HUES48 (cell line): ENCODE measurements at regions not wholly inside any gene's neighbourhood (a gene's known extent, or its start where the extent isn't known, plus 50 kb on each side); places are given as distances from the start of the nearest gene placed in this dataset.

Experiments
- H3K27ac ChIP-seq: one replicate; pipeline ENCODE4 v1.7.0; 2013; ENCODE audit warnings: low read depth, low read length, inconsistent platforms
- H3K27me3 ChIP-seq: 2 replicates; pipeline ENCODE4 v1.6.1; 2013; ENCODE audit warnings: mild to moderate bottlenecking, low read length; ENCODE audit not compliant: control insufficient read depth, insufficient read depth
- H3K36me3 ChIP-seq: 2 replicates; pipeline ENCODE4 v1.6.1; 2013; ENCODE audit warnings: low read length; ENCODE audit not compliant: control insufficient read depth, insufficient read depth
- H3K4me1 ChIP-seq: 2 replicates; pipeline ENCODE4 v1.6.1; 2013; ENCODE audit warnings: mild to moderate bottlenecking, low read length; ENCODE audit not compliant: control insufficient read depth, insufficient read depth
- H3K4me3 ChIP-seq: 2 replicates; pipeline ENCODE4 v1.5.1; 2013; ENCODE audit warnings: mild to moderate bottlenecking, low read depth, low read length
- H3K9ac ChIP-seq: 2 replicates; pipeline ENCODE4 v1.6.1; 2013; ENCODE audit warnings: mild to moderate bottlenecking, low read depth, low read length, moderate library complexity
- H3K9me3 ChIP-seq: 2 replicates; pipeline ENCODE4 v1.6.1; 2013; ENCODE audit warnings: low read length; ENCODE audit not compliant: control insufficient read depth, insufficient read depth

DNA sequence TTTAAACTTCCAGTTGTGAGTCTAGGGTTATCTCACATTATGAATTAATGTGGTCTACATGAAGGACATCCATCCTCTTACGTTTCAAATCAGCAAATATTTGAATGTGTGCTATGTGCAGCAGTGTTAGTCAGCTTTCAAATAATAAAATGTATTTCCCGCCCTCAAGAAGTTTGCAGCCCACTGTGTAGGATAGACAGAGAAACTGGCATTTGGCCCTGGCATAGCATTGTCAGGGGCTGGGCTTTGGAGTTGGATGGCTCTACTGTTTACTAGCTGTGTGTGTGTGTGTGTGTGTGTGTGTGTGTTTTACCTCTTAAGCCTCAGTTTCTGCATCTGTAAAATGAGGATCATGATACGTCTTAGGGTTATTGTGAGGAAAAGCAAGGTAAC lies 400.5 kb upstream of the C2CD4B start:
- H3K9me3 ChIP-seq, result no peaks in the 10 kb centered on the region
- no peak overlapping the region for H3K4me3 ChIP-seq
- H3K36me3 ChIP-seq, result no peaks in the 10 kb centered on the region
- H3K27me3 ChIP-seq, result no peaks in the 10 kb centered on the region
- no peak overlapping the region for H3K9ac ChIP-seq
- H3K27ac ChIP-seq, result no peak overlapping the region
- H3K4me1 ChIP-seq, result peaks cover 13% of the 10 kb centered on the region

DNA sequence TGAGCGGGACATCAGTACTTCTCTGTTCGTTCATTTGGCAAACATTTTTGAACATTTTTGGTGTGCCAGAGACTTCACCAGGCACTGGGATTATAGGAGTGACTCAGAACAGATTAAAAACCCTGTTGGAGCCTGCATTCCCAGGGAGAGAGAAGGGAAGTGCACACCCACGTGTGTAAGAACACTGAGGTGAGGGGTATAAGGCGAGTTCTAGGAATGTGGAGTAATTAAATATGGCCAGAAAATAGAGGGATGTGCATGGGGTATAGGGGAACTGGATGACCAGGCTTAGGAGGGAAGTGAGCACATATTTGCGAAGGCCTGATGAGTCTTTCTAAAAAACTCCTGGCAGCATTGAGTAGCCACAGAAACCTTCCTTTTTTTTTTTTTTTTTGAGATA lies 401.2 kb upstream of the C2CD4B start:
- Histone ChIP-seq H3K27ac (no peak overlapping the region), H3K9me3 (no peaks in the 10 kb centered on the region), H3K27me3 (no peaks in the 10 kb centered on the region), H3K36me3 (no peaks in the 10 kb centered on the region), H3K4me1 (peaks cover 7% of the 10 kb centered on the region), H3K9ac (no peak overlapping the region), H3K4me3 (no peak overlapping the region)

DNA sequence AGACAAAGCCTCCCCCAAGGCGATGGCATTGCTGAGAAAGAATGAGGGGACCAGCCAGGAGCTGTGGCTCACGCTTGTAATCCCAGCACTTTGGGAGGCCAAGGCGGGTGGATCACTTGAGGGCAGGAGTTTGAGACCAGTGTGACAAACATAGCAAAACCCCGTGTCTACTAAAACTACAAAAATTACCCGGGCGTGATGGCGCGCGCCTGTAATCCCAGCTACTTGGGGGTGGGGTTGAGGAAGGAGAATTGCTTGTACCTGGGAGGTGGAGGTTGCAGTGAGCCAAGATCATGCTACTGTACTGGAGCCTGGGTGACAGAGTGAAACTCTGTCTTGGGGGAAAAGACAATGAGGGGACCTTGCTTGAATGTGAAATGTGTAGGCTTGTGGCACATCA lies 402.4 kb upstream of the C2CD4B start:
- Histone ChIP-seq H3K9ac (no peak overlapping the region), H3K27me3 (no peaks in the 10 kb centered on the region), H3K4me1 (peaks cover 2% of the 10 kb centered on the region; the same call in 1 of the 2 replicates), H3K36me3 (no peaks in the 10 kb centered on the region), H3K27ac (no peak overlapping the region), H3K4me3 (no peak overlapping the region), H3K9me3 (no peaks in the 10 kb centered on the region)

DNA sequence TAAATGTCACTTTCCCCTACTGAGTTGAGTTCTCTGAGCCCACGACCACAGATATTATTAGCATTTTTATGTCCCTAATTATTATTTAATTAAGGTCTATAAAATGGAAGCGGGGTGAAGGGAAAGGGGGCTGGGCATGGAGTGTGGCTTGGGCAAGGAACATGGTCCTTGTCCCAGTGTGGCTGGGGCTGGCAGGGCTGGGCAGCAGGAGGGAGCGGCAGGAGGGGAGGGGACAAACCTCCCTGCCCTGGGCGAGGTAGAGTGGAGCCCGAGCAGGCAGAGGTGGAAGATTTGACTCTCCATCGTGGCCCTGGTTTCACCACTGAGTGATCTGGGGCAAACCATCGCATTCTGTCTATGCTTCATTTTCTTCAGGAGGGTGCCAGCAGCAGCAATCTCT lies 402.9 kb upstream of the C2CD4B start:
- no peak overlapping the region for H3K9ac ChIP-seq
- H3K27me3 ChIP-seq, result no peaks in the 10 kb centered on the region
- H3K36me3 ChIP-seq, result no peaks in the 10 kb centered on the region
- H3K27ac ChIP-seq, result no peak overlapping the region
- no peaks in the 10 kb centered on the region for H3K9me3 ChIP-seq
- H3K4me3 ChIP-seq, result no peak overlapping the region
- peaks cover 6% of the 10 kb centered on the region; the same call in 1 of the 2 replicates for H3K4me1 ChIP-seq

DNA sequence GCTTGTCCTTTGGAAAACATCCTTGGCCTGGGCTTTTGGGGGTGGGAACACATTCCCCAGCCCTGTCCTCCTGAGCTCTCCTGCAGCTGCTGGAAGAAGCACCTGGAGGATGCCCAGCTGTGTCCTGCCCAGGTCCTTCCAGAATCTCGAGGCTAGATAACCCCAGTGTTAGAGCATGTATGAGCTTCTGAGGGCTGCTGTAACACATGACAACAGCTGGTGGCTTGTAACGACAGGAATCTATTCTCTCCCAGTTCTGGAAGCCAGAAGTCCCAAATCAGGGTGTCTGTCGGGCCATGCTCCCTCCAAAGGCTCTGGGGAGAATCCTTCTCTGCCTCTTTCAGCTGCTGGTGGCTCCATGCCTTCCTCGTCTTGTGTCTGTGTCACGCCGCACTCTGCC lies 403.6 kb upstream of the C2CD4B start:
- H3K4me3 ChIP-seq, result no peak overlapping the region
- no peak overlapping the region for H3K27ac ChIP-seq
- no peaks in the 10 kb centered on the region for H3K36me3 ChIP-seq
- no peak overlapping the region for H3K9ac ChIP-seq
- no peaks in the 10 kb centered on the region for H3K27me3 ChIP-seq
- H3K4me1 ChIP-seq, result peaks cover 6% of the 10 kb centered on the region; the same call in 1 of the 2 replicates
- no peaks in the 10 kb centered on the region for H3K9me3 ChIP-seq

DNA sequence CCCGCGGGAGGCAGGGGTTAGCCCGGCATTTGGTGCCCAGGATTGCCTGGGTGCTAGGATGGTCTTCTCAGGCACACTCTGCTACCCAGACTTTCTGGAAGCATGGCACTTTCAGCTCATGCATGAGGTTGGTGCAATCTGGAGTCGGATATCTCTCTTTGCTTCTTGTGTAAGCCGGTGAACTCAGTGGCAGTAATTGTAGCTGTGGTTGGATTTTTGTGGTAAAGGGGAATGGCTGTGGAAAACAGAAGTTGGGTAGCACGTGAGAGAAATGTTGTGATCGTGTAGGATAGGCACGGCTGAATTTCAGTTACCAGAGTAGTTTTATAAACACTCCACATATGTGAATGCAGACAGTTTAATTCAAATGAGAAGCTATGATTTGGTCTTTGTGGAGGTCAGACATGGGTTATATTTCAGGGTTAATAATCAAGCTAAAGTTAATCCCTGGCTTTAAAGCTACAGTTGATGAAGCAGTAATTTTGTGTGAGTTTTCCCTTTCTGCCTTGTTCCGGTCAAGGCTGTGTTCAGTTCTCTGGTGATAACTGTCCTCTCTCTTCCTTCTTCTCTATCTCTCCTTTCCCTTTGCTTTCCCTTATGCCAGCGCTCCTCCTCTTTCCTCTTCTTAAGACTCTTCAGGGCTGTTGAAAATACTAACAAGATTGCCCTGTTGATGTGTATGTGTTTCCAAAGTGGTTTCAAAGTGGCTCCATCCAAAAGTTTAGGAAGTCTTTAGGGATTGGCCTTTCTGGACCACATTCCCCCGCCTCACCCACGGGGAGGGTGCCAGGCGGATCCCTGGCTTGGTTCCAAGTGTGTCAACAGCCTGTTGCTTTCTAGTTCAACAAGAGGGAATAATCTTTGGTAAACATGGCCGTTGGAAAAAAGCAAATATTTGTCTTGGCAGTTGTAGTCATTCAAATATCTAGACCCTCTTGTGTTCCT lies 404.6 kb upstream of the C2CD4B start:
- no peaks in the 10 kb centered on the region for H3K9me3 ChIP-seq
- H3K9ac ChIP-seq, result no peak overlapping the region
- no peak overlapping the region for H3K27ac ChIP-seq
- no peaks in the 10 kb centered on the region for H3K27me3 ChIP-seq
- H3K4me1 ChIP-seq, result peaks cover 6% of the 10 kb centered on the region; the same call in 1 of the 2 replicates
- H3K4me3 ChIP-seq, result no peak overlapping the region
- H3K36me3 ChIP-seq, result no peaks in the 10 kb centered on the region

DNA sequence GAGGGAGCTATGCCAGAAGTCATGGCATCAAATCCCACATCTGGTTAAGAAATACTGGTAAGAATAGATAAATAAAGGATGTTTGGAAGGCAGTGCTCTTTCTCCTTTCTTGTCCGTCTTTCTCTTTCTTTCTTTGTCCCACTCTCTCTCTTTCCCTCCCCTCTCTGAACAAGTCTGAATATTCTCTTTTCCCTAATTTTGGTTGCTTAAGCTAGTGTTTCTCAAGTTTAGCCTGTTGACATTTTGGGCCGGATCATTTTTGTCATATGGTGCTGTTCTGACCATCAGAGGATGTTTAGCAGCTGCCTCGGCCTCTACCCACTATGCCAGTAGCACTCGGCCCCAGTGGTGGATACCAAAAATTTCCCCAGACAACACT lies 405.3 kb upstream of the C2CD4B start:
- no peaks in the 10 kb centered on the region for H3K27me3 ChIP-seq
- H3K36me3 ChIP-seq, result no peaks in the 10 kb centered on the region
- H3K9me3 ChIP-seq, result no peaks in the 10 kb centered on the region
- H3K27ac ChIP-seq, result no peak overlapping the region
- peaks cover 6% of the 10 kb centered on the region; the same call in 1 of the 2 replicates for H3K4me1 ChIP-seq
- no peak overlapping the region for H3K9ac ChIP-seq
- no peak overlapping the region for H3K4me3 ChIP-seq

DNA sequence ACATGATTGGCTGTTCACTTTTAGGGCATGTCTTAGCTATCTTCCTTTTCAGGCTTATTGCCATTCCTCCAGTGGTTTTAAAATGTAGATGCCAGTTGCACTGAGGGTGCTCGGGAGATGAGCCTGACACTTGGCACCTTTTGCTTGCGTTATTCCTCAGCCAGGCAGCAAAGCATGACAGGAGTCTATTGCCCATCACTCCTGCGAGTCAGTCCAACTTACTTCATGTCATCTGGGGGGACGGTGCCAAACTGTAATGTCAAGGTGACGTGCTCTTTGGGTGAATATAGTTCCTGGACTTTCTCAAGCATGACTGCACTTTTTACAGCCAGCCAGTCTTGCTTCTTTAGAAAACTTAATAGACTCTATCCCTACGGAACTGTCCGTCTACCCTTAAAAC lies 406.0 kb upstream of the C2CD4B start:
- Histone ChIP-seq H3K27me3 (no peaks in the 10 kb centered on the region), H3K4me1 (peaks cover 6% of the 10 kb centered on the region; the same call in 1 of the 2 replicates), H3K9me3 (no peaks in the 10 kb centered on the region), H3K9ac (no peak overlapping the region), H3K36me3 (no peaks in the 10 kb centered on the region), H3K4me3 (no peak overlapping the region), H3K27ac (no peak overlapping the region)

DNA sequence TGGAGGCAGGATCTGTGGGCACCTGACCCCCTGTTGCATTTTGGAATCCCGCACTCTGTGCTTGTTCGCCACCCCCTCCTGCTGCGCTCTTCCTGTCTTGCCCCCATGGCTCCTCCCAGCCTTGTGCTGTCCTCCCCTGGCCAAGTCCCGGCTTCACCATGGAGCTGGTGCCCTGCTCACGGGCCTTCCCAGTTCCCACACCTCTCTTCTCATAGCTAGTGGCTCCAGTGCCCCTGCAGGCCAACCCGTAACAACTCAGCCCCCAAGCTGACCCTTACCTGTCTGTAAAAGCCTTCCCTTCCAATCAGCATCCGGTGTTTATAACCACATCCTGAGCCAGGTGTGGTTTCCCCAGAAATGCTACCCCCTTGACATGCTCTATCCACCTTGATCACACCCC lies 407.7 kb upstream of the C2CD4B start:
- H3K9me3 ChIP-seq, result no peaks in the 10 kb centered on the region
- peaks cover 6% of the 10 kb centered on the region; the same call in 1 of the 2 replicates for H3K4me1 ChIP-seq
- H3K27ac ChIP-seq, result no peak overlapping the region
- H3K9ac ChIP-seq, result no peak overlapping the region
- H3K4me3 ChIP-seq, result no peak overlapping the region
- H3K36me3 ChIP-seq, result no peaks in the 10 kb centered on the region
- no peaks in the 10 kb centered on the region for H3K27me3 ChIP-seq

DNA sequence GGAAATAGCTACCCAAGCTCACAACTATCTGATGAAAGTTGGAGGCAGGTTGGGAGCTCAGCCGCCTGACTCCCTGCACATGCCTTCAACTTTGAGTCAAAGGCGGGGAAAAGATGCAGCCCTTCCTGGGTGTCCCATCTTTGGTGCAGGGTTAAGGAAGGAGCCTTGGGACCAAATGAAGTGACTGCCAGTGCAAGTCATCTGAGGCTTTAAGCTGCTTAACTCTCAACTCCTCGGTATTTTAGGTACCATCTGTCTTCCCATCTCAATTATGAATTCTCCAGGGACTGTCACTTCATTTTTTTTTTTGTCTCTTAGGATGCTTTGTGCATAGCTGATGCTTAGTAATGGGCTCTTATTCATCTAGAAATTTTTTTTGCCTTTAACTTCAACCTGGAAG lies 408.8 kb upstream of the C2CD4B start:
- Histone ChIP-seq H3K27ac (no peak overlapping the region), H3K4me1 (peaks cover 6% of the 10 kb centered on the region; the same call in 1 of the 2 replicates), H3K4me3 (no peak overlapping the region), H3K36me3 (no peaks in the 10 kb centered on the region), H3K9ac (no peak overlapping the region), H3K27me3 (no peaks in the 10 kb centered on the region), H3K9me3 (no peaks in the 10 kb centered on the region)

DNA sequence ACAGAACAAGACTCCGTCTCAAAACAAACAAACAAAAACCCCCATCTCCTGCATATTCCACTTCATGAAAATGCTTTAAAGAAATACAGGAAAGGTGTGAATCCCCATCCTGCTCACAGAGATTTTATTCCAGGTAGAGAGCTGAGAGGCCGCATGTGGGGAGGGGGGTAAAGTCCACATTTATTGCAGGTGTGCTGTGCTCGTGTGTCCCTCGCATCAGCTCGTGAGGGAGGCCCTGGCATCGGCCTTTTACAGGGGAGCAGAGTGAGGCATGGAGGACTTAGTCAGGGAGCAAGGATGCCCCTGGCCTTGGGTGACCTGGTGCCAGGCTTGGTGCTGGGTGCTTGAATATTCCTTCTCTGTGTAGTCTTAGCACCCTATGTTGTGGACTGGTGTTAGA lies 413.5 kb upstream of the C2CD4B start:
- no peaks in the 10 kb centered on the region for H3K27me3 ChIP-seq
- H3K9me3 ChIP-seq, result no peaks in the 10 kb centered on the region
- H3K4me3 ChIP-seq, result no peak overlapping the region
- H3K9ac ChIP-seq, result no peak overlapping the region
- H3K27ac ChIP-seq, result no peak overlapping the region
- H3K4me1 ChIP-seq, result peaks cover 7% of the 10 kb centered on the region; the same call in 1 of the 2 replicates
- H3K36me3 ChIP-seq, result no peaks in the 10 kb centered on the region
